Activated T-helper 1 cell treated with Interleukin-2 at 50 U/mL for 16 hours (primary cell): ENCODE measurements at regions not wholly inside any gene's neighbourhood (a gene's known extent, or its start where the extent isn't known, plus 50 kb on each side); places are given as distances from the start of the nearest gene placed in this dataset.
A peak's percentile ranks its signal among the peaks of the same experiment; 100 is the strongest.

Experiments
- DNase-seq: peaks from one replicate; pipeline ENCODE4 v3.0.0-alpha.2; 2020; ENCODE audit warnings: low read depth

DNA sequence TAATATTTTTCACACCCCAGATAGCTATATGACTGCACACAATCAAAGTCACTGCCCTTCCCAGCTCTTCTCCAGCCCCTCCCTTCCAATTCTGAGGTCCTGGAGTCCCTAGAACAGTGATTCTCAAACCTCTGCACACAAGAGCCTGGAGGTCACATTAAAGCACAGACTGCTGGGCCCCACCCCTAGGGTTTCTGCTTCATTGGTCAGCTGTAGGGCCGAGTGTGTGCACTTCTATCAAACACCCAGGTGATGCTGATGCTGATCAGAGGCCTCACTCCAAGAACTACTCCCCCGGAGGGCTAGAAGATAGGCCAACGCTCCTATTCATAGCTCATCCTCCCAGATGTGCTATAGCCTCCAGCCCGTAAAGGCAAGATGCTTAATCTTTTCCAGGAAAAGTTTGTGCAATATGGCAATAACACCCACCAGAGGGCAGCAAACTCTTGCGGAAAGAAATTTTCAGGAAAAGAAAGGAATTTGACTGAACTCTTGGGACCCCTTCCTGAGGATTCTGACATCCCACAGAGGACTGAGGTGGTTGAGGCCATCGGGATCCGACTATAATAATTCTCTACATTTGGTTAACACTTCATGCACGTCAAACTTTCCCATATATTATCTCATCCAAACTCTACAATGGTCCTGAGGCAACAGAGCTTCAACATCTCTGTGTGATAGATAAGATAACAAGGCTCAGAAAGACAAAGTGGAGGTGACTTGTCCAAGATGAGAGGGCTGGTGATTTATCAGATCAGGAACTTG is 194.2 kb upstream of the PKDCC start:
- no peak for DNase-seq

DNA sequence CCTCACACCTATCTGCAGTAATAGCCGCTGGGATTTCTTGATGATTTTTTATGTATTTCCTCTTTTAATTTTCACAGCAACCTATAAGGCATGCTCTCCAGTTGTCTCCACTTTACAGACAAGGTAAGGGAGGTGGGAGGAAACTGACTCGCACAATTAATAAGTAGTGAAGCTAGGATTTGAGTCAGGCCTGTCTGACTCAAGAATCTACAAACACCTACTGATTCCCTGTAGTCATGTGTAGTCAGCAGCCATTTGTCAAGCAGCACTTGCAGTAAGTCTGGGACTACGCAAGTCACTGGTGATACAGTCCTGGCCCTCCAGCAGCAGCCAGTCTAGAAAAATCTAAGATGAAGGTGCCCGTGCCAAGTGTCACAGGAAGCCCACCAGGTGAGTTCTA is 193.6 kb upstream of the PKDCC start:
- DNase-seq = no peak

DNA sequence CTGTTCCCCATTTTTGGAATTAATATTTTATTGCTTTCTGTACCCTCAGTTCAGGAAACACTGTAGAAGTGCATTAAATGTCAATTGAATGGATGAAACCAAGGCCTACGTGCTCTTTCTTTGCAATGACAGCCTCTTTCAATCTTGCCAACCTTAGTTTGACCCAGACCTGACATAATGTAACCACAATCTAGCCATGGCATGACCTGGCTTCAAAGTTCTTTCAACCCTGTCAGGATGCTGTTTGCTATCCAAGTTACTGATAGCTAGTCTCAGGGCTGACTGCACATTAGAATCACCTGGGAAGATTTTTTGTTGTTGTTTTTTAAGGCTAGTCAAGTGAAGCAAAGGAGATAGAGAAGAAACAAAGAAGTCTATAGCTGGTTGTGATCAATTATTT is 190.9 kb upstream of the PKDCC start:
- DNase-seq = no peak

DNA sequence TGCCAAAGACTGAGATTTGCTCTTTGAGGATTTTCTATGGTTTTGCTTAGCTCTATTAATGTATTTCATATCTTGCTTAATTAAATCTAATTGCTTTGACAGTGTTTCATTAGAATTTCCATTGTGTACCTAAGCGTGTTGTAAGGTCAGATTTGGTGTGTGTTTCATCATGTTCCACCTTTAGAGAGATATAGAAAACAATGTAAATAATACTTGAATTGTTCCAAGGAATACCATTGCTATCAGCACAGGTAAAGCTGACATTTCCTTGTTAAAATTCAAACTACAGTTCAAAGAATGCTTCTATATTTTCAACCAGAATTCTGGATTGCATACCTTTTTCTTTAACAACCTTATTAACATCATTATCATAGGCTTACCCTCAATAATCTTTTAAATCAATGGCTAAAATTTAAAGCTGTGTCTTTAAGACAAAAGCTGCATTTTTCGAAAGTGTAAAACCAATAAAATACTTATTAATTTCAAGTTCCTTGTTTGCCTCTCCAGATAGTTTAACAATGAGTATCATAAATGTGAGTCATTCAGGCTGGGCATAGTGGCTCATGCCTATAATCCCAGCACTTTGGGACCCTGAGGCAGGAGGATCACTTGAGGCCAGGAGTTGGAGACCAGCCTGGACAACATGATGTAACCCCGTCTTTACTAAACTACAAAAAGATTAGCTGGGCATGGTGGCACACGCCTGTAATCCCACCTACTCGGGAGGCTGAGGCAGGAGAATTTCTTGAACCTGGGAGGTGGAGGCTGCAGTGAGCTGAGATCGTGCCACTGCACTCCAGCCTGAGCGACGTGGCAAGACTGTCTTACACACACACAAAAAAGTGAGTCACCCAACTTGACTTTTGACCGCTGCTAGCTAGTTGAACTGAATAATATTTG is 188.0 kb upstream of the PKDCC start:
- no peak for DNase-seq

DNA sequence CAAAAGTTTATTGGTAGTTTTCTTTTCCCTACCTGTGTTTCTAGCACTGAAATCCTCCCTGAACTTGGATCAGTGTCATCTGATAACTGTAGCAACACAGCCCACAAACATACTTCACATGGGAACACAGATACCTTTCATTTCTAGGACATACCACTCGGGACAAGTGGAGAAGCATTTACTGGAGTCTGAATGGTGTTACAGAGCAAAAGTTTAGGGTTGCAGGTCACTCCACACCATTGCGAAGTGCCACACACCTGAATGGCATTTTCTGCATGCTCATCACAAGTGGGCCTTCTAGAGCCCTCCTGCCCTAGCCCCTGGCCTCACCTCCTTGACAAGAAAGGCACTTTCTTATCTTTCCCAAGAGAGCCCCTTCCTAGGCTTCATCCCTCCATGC is 184.8 kb upstream of the PKDCC start:
- DNase-seq = no peak

DNA sequence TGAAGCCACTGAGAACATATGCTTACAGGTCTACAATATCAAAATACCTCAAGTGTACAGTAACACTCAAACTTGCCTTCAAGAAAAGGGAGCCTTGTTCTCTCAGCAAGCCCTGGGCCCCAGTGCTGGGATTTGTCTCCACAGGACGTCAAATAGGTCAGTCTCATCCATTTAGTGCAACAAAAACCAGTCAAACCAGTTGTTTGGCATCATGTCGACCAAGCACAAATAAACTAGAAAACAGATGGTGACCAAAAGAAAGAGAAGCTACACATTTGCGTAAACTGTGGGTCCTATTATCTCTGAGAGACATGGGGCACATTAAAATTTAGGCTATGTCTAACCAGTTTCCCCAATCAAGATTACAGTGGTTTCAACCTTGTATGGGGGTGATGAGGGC is 182.6 kb upstream of the PKDCC start:
- no peak for DNase-seq

DNA sequence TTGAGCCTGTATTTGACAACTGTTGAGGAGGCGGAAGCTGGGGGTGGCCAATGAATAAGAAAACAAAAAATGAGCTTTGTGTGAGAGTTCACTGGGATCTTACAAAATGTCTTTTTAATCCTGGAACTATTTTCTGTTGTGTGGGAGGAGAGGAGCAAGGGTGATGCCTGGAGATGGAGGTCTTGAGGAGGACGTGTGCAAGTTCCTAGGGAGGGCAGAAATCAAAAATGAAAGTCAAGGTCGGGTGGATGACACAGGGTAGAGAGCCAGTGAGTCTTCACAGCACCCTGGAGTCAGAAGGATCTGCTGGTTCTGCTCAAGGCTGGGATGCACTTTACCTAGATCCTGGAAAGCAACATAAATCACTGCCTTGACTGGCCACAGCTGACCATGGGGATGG is 180.3 kb upstream of the PKDCC start:
- no peak for DNase-seq

DNA sequence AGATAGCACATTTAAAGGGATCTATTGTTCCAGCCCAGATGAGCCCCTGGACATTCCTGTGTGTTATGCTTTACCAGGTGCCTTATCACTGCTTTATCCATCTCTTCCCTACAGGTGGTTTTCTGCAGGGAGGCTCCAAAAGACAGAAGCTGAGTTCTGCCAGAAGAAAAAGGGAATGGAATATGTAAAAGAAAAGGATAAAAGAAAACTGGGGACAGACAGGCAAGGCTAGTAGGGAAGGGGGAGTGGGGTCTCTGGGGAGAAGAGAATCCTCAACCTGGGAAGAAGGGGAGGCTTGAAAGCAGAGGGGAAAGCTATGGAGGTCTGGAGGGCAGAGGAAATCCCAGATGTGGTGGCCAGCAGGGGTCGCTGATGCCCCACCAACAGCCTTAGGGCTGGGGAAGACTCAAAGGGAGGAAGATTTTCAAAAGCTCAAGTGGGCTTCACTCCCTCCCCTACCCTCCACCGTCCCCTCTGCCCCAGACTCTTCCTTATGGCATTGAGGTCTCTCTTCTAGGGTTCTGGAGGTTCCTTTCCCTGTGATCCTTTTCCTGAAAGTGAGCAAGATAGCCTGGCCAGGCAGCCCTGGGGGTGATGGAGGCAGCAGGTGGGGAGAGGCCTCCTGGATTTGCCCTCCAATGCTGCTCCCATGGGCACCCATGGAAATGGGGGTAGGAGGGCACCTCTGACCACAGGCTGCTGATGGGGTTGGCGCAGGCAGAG is 178.1 kb upstream of the PKDCC start:
- peak; percentile 48 for DNase-seq

DNA sequence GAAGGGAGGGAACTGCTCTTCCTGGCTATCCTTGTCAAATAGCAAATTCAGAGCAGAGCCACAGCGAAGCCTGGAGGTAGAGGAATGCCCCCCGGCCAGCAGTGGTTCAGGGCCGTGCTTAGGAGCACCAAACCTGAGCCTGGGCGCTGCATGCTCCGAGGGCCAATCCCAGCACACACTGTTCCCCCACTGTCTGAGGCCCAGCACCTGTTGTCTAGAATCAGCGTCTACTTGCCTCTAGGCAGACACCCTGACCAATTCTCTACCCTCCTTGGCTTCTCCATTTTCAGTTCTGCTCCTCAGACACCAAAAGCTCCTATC is 177.6 kb upstream of the PKDCC start:
- DNase-seq = no peak

DNA sequence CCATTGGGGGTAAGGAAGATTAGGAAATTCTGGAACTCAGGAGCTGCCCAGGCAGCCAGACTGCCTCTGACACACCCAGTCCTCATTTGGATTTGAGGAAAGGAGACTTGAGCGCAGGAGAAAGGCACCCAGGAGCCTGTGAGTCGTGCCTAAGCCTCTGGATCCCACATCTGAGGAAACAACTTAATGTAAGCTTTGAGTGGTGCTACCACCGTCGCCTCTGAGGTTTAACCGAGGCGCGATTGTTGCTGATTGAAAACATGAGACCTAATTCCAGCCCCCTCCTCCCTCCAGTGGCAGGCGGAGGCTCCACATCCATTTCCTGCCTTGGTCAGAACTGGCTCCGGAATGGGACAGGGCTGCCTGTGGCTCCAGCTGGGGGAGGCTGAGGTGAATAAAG is 176.7 kb upstream of the PKDCC start:
- DNase-seq = no peak

DNA sequence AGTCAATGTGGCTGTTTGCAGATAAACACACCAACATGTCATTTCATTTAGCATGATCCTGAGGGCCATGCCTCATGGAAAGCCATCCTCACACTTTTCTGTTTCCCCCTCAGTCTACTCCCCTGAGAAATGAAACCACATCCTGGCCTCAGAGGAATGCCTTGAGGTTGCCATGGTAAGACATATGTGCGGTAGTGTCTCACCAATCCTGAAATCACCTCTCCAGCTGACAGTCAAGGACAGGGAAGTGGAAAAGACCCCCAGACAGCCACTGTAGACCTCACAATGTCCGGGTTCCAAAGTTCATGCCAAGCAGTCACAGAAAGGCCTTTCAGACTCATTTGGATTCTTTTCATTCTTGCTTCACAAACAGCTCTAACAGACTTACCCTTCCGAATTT is 175.2 kb upstream of the PKDCC start:
- DNase-seq = no peak

DNA sequence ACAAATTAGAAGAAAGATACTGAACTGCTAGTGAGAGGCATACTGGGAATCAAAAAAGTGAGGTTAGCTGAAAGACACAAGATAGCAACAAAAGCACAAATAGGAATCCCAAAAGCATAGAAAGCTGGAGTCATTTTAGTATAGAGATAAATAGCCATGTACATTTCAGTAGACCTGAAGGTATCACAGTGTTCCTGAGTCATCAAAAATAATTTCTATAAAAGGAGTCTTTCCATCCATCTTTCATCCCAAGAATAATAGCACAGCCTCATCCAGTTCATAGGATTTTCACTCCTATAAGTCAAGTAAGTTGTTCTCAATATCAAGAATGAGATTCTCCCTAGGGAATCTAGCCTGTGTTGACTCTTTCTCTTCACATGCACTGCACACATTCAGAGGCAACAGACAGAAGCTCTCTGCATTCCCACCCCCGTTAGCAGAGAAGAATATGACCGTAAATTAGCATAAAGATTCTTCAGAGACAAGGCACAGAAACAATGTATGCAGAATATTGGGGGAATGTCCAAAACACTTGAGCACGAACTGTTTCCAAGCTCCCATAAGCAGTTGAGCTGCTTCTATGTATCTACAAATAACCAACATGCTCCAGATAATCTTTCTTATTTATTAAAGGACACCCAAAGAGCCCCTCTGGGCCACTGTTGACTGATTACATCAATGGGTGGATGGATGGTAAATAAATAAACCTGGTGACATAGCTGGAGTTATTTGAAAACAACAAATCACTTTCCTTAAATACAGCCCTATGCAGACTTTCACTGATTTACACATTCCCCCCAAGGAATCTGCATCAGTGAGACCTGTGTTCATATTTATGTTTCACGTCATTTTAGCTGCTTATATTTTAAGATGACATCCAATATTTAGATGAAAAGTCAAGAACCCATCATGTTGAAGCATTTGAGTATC is 174.5 kb upstream of the PKDCC start:
- no peak for DNase-seq

DNA sequence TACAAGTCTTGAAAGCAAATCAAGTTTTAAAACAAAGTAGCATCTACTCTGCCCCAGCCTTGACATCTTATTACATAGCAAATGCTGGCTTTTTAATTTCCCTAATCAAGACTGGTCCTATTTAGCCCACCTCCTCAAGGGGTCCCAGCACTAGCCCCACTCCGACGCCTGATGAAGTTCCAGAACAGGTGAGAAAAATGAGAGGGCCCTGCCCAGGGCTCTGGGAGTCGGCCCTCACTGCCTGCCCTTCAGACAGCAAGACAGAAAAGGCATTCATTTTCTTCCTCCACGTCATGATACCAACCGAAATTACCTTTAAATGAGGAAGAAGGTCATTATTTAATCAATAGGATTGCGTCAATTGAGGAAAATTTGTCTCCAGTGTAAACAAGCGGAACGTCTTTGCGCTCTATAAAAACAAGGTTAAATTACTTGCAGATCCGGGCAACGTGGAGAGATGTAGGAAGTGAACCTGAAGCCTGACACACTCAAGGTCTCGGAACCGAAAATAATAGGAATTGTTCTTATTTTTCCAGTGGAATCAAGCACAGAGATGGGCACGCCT is 170.6 kb upstream of the PKDCC start:
- DNase-seq = no peak

DNA sequence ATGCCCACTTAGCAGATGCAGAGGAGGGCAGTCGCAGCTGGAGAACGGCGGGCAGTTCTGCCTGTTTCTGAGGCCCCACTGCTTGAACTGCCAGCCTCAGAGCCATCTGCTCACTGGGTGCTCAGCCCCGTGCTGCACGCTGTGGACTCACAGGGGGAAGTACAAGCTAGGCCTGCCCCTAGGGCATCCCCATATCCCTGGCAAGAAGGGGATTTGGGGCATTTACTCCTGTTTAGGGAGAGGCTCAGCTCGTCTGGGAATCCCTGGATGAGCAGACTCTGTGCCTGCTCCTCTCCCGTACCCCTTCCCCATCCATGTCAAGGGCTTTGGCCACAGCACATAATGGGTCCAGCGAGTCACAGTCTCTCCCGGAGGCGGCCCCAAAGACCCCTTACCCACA is 169.8 kb upstream of the PKDCC start:
- DNase-seq = no peak

DNA sequence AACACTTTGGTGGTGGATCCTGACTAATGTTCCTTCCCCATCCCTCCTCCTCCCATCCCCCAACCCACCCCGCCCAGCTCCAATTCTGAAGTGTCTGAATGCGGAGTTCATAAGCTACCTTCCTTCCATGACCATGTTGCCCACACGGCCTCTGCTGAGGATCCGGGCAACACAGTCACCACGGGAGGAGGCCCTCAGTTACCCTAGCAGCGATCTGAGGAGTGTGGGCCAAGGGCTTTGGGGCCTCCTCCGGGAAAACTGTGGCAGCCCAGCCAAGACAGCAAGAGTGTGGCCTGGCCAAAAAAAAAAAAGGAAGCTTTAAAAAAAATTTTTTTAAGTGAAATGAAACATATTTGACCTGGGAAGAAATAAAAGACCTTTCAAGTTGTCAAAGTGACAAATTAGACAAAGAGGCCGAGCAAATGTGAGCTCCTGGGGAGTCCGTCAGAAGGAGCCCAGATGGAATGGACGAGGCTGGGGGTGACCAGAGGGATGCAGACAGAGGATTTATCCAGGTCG is 169.0 kb upstream of the PKDCC start:
- DNase-seq = no peak

DNA sequence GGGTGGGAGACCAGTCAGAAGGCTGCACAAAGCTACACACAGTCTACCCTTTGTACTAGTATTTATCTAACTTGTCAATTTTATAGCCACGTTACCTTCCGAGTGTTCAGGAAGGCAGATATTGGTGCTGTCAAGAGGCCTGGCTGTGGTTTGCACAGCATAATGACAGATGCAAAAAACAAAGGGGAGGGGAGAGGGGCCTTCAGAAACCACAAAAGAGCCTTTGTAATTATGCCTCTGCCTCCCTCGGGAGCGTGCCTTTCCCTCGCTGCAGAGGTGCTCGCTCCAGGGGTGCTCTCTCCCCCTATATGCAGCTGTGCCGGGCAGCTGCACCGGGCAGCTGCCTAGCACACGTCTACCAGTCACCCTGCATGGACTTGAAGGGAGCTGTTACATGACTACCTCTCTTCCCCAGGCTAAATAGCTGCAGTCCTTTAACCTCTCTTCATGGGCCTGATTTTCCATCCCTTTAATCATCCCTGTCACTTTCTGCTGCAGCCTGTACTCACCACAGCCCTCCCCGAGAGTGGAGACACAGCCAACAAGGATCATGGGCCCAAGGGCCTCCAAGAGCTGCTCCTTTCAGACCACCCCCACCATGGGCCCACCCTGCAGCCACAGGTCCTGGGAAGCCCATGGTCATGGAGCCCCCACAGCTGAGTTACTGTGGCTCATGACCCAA is 168.4 kb upstream of the PKDCC start:
- no peak for DNase-seq

DNA sequence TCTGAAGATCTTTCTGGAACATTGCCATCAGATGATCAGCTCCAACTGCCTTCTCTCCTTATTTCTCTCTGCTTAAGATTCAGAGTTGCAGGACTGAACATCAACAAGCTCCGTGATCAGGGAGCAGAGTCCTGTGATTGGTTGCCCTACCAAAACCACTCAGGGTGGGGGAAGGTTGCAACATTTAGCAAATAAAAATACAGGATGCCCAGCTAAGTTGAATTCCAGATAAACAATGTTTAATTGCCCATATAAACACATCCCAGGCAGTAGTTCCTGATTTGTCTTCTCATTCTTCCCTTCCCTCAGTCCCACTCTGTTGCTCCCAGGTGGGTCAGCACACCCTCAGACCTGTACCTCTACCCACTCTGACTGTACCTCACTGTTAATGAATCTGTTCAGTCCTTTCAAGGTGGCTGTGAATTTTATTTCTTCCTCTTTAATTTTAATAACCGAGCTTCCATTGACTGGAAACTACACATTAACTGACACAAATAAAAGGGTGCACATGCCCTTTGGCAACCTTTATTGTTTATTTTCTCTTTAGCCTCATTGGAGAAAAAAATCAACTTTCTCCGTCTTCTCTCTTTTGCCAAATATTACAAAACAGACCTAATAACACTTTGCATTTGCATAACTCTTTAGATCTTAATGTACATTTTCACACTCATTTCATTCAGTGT is 167.1 kb upstream of the PKDCC start:
- DNase-seq = no peak

DNA sequence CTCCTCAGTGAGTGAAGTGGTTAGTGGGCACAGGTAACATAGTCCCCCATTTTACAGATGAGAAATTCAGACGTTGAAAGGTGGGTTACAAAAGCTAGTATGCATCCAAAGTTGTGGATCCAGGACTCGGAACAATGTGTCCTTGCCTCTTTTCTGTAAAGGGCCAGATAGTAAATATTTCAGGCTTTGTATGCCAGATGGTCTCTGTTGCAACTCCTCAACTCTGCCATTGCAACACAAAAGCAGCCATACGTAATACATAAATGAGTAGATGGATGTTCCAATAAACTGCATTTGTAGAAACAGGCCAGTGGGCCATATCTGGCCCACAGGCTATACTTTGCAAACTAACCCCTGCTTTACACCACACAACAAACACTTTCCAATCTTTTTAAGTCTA is 166.6 kb upstream of the PKDCC start:
- DNase-seq = no peak

DNA sequence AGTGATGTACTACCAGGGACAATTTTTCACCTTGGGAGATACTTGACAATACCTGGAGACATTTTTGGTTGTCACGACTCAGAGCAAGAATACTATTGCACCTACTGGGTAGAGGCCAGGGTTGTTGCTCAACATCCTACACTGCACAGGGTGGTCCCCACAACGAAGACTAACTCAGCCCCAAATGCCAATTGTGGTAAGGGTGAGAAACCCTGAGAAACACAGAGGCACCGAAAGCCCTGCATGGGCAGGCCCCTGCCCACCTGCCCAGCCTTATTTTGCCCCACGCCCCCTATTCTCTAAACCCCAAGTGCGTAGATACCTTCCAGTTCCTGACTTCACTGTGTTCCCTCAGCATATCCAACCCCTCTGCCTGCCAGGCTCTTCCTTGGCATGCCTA is 163.1 kb upstream of the PKDCC start:
- no peak for DNase-seq

DNA sequence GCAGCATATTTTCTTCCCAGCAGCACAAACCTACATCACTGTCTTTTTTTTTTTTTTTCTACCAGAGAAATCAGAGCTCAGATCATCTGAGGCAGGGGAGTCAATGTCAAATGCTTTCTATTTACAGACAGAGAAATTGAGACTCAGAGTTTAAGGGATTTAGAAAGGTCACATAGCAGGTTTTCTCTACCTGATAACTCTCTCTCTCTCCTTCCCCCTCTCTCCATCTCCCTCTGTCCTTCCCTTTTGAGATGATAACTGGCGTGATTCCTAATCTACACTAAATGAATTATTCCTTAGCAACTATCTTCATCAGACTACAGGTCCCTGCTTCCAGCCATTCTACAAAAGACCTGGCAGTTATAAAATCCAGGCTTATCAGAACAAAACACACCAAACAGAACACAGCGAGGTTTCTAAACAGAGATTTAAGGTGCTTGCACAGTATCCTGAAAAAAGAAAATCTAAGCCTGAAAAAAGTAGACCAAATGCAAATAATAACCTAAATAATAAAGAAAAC is 161.6 kb upstream of the PKDCC start:
- DNase-seq = no peak
